ENCODE measurements at regions not wholly inside any gene's neighbourhood (a gene's known extent, or its start where the extent isn't known, plus 50 kb on each side); places are given as distances from the start of the nearest gene placed in this dataset.

DNA sequence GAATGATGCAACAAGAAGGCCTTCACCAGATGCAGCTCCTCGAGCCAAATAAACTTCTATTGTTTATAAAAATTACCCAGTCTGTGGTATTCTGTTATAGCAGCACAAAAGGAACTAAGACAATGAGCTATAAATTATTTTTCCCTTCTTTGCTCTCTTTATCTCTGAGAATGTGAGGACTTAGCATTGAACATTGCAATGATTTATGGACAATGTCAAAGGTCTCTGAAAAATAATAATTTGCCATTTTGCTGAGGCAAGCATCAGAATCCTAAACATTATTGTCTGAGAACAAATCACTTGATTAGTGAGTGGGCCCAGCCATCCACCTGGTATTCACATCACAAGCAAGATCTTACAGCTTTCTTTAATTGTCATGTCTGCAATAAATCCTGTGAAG is 95.4 kb upstream of the SSBP2 start:
- TF ChIP-seq, protein P1, sequence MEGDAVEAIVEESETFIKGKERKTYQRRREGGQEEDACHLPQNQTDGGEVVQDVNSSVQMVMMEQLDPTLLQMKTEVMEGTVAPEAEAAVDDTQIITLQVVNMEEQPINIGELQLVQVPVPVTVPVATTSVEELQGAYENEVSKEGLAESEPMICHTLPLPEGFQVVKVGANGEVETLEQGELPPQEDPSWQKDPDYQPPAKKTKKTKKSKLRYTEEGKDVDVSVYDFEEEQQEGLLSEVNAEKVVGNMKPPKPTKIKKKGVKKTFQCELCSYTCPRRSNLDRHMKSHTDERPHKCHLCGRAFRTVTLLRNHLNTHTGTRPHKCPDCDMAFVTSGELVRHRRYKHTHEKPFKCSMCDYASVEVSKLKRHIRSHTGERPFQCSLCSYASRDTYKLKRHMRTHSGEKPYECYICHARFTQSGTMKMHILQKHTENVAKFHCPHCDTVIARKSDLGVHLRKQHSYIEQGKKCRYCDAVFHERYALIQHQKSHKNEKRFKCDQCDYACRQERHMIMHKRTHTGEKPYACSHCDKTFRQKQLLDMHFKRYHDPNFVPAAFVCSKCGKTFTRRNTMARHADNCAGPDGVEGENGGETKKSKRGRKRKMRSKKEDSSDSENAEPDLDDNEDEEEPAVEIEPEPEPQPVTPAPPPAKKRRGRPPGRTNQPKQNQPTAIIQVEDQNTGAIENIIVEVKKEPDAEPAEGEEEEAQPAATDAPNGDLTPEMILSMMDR (IDR thresholded peaks at IDR 0.05), result no peak

DNA sequence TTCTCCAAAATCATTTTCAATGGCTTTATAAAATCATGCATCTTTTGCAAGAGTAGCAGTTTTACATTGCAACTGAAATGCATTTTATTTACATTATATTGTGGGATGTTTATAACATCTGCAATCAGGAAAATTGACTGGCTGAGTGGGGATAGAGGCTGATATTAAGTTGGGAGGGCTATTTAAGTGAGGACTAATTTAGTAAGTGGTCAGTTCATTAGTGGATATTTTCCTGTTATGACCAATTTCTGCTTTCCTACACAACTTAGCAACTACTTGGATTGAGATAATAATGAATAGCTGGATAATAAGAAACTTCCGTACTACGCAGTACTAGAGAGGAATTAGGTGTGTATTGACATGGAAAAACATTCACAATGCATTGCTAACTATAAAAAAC is 92.9 kb upstream of the SSBP2 start:
- Histone ChIP-seq H3K27me3 (ENCODE audit: control insufficient read depth, insufficient read depth, low read length) (no peaks in the 10 kb centered on the region), H3K4me3 (ENCODE audit: low read depth, low read length) (no peak overlapping the region), H3K79me2 (no peaks in the 10 kb centered on the region), H2AFZ (peak overlapping the region; percentile 6), H3K4me1 (peaks cover 24% of the 10 kb centered on the region), H3K9me3 (ENCODE audit: control insufficient read depth, low read length) (no peaks in the 10 kb centered on the region), H3K36me3 (ENCODE audit: control insufficient read depth, insufficient read depth, low read length) (no peaks in the 10 kb centered on the region), H3K27ac (peak overlapping the region; percentile 72), H3K4me2 (ENCODE audit: low read length) (no peak overlapping the region), H3K9ac (no peak overlapping the region)
- TF ChIP-seq, protein P1 (IDR thresholded peaks at IDR 0.05), result no peak

More for the DNA sequence above, 95.4 kb upstream of the SSBP2 start:
- H3K27ac ChIP-seq, result no peak overlapping the region
- H3K27me3 ChIP-seq (ENCODE audit: control insufficient read depth, insufficient read depth, low read length), result no peaks in the 10 kb centered on the region
- H3K4me1 ChIP-seq, result peaks cover 40% of the 10 kb centered on the region
- no peaks in the 10 kb centered on the region for H3K9me3 ChIP-seq (ENCODE audit: control insufficient read depth, low read length)
- H2AFZ ChIP-seq, result no peak overlapping the region
- no peaks in the 10 kb centered on the region for H3K36me3 ChIP-seq (ENCODE audit: control insufficient read depth, insufficient read depth, low read length)
- no peaks in the 10 kb centered on the region for H3K79me2 ChIP-seq
- H3K9ac ChIP-seq, result no peak overlapping the region
- H3K4me2 ChIP-seq (ENCODE audit: low read length), result no peak overlapping the region
- H3K4me3 ChIP-seq (ENCODE audit: low read depth, low read length), result no peak overlapping the region

- no peak overlapping the region for H3K4me3 ChIP-seq (ENCODE audit: low read depth, low read length)
- H3K27ac ChIP-seq, result peak overlapping the region; percentile 72
- H3K4me1 ChIP-seq, result peaks cover 28% of the 10 kb centered on the region
Observed at GRCh38 chr5:81842795-81843398, 92.0 kb upstream of the SSBP2 start.

GRCh38 chr5:81839034-81839433 is 88.1 kb upstream of the SSBP2 start:
- no peak overlapping the region for H3K4me2 ChIP-seq (ENCODE audit: low read length)
- no peak overlapping the region for H3K27ac ChIP-seq
- H3K4me3 ChIP-seq (ENCODE audit: low read depth, low read length), result no peak overlapping the region
- TF ChIP-seq, protein P1 (IDR thresholded peaks at IDR 0.05), result no peak
- no peaks in the 10 kb centered on the region for H3K9me3 ChIP-seq (ENCODE audit: control insufficient read depth, low read length)
- H3K4me1 ChIP-seq, result peaks cover 18% of the 10 kb centered on the region
- H2AFZ ChIP-seq, result peak overlapping the region; percentile 80
- no peaks in the 10 kb centered on the region for H3K27me3 ChIP-seq (ENCODE audit: control insufficient read depth, insufficient read depth, low read length)
- H3K9ac ChIP-seq, result no peak overlapping the region
- H3K79me2 ChIP-seq, result no peaks in the 10 kb centered on the region
- no peaks in the 10 kb centered on the region for H3K36me3 ChIP-seq (ENCODE audit: control insufficient read depth, insufficient read depth, low read length)

More at GRCh38 chr5:81842795-81843398, 92.0 kb upstream of the SSBP2 start:
- Histone ChIP-seq H3K9ac (no peak overlapping the region), H3K79me2 (no peaks in the 10 kb centered on the region), H3K27me3 (ENCODE audit: control insufficient read depth, insufficient read depth, low read length) (no peaks in the 10 kb centered on the region), H3K9me3 (ENCODE audit: control insufficient read depth, low read length) (no peaks in the 10 kb centered on the region), H2AFZ (peak overlapping the region; percentile 78), H3K4me2 (ENCODE audit: low read length) (peak overlapping the region; percentile 13), H3K36me3 (ENCODE audit: control insufficient read depth, insufficient read depth, low read length) (no peaks in the 10 kb centered on the region)
- TF ChIP-seq, protein P1 (IDR thresholded peaks at IDR 0.05), result no peak

DNA sequence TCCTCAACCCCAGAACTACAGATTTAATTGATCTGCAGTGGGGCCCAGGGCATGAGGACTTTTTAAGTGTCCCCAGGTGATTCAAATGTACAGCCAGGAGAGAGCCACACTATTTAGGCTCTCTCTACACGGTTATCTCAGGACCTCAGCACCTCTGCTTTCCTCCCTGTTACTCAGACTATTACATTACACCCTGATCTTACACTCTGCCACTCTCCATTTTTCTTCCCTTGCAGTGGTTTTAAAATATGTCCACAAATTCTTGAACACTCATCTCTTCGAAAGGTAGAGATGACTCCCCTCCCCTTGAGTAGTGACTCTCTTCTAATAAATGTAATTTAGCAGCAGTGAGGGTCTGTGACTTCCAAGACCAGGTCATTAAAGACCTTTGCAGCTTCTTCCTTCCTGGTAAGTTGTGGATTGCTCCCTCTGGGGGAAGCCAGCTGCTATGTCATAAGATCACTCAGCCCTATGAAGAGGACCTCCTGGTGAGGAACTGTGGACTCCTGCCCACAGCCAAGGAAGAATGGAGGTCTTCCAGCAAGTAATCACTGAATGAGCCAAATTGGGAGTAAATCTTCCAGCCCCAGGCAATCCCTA is 87.5 kb upstream of the SSBP2 start:
- H3K9ac ChIP-seq, result no peak overlapping the region
- TF ChIP-seq, protein P1 (IDR thresholded peaks at IDR 0.05), result peak; percentile 71
- H3K79me2 ChIP-seq, result no peaks in the 10 kb centered on the region
- H3K4me2 ChIP-seq (ENCODE audit: low read length), result no peak overlapping the region
- H3K27ac ChIP-seq, result no peak overlapping the region
- no peaks in the 10 kb centered on the region for H3K36me3 ChIP-seq (ENCODE audit: control insufficient read depth, insufficient read depth, low read length)
- no peaks in the 10 kb centered on the region for H3K9me3 ChIP-seq (ENCODE audit: control insufficient read depth, low read length)
- peaks cover 12% of the 10 kb centered on the region for H3K4me1 ChIP-seq
- H3K4me3 ChIP-seq (ENCODE audit: low read depth, low read length), result no peak overlapping the region
- peak overlapping the region; percentile 80 for H2AFZ ChIP-seq
- H3K27me3 ChIP-seq (ENCODE audit: control insufficient read depth, insufficient read depth, low read length), result no peaks in the 10 kb centered on the region

Data from parathyroid adenoma (tissue), 2 donors.